ENCODE measurements at regions not wholly inside any gene's neighbourhood (a gene's known extent, or its start where the extent isn't known, plus 50 kb on each side); places are given as distances from the start of the nearest gene placed in this dataset.

DNA sequence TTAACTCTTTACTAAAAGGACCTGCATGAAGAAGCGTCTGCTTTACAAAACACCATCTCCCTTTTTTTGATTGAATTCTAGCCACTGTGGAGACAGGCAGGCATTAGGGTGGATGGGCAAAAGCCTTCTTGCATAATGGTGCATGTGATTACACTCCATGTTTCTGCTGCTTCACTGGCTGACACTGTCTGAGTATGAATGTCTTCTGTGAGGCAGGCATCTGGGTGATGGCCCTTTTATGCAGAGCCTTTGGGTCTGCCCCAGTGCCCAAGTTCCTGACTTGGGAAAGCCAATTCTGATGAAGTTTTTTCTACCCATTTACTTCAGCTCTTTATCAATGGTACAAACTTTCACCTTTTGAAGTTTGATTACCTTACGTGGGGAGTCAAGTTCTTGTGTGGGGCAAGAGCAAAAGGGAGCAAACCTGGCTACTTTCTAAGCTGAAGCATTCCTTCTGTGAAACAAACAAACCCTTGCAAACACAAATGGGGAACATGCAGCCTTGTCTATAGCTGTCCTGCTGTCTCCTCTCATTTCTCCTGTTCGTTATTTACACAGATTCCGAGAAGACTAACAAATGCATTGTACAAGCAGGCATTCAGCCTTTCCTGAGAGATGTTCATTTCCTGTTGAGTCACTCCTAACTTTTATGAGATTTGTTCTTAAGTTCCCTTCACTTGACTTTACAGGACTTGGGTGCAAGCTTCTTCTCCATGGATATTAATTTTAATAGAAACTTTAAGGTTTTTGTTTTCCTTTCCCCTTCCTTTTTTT, 301.9 kb downstream of the TLL1 start:
- TF ChIP-seq, protein P1, sequence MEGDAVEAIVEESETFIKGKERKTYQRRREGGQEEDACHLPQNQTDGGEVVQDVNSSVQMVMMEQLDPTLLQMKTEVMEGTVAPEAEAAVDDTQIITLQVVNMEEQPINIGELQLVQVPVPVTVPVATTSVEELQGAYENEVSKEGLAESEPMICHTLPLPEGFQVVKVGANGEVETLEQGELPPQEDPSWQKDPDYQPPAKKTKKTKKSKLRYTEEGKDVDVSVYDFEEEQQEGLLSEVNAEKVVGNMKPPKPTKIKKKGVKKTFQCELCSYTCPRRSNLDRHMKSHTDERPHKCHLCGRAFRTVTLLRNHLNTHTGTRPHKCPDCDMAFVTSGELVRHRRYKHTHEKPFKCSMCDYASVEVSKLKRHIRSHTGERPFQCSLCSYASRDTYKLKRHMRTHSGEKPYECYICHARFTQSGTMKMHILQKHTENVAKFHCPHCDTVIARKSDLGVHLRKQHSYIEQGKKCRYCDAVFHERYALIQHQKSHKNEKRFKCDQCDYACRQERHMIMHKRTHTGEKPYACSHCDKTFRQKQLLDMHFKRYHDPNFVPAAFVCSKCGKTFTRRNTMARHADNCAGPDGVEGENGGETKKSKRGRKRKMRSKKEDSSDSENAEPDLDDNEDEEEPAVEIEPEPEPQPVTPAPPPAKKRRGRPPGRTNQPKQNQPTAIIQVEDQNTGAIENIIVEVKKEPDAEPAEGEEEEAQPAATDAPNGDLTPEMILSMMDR (IDR thresholded peaks at IDR 0.05) = no peak
- TF ChIP-seq POLR2A (IDR thresholded peaks at IDR 0.05) (no peak), EP300 (IDR thresholded peaks at IDR 0.05) (no peak), POLR2AphosphoS5 (IDR thresholded peaks at IDR 0.05) (no peak)

Data from sigmoid colon (tissue), 4 donors.